CD4-positive, alpha-beta T cell (primary cell): ENCODE measurements at regions not wholly inside any gene's neighbourhood (a gene's known extent, or its start where the extent isn't known, plus 50 kb on each side); places are given as distances from the start of the nearest gene placed in this dataset.

Experiments
- ATAC-seq: fragments of 200-7000 bp; cut with Tn5 transposase; one replicate; pipeline ENCODE4 v1.10.0; 2022; ENCODE audit warnings: mild to moderate bottlenecking; ENCODE audit not compliant: poor library complexity
- CTCF ChIA-PET: fragments of 350-600 bp; sonication (Branson Sonifier 250); formaldehyde crosslinking; loops from one replicate; lab custom pipeline; 2021; ENCODE audit warnings: antibody characterized with exemption, inconsistent platforms; lab: Charles Lee
- POLR2A ChIA-PET: fragments of 350-600 bp; sonication (Branson Sonifier 250); formaldehyde crosslinking; loops from one replicate; lab custom pipeline; 2021; ENCODE audit warnings: antibody characterized with exemption, inconsistent platforms; lab: Charles Lee
- DNase-seq, 14 experiments: peaks; one replicate each; pipeline ENCODE4 v3.0.0-alpha.2; 2013 to 2020; ENCODE audit warnings: mixed read lengths in 2 of 14
- H3K27ac ChIP-seq, 2 donors: one replicate each; pipeline versions ENCODE4 v1.5.1 to v1.7.0; 2013; ENCODE audit warnings: low read length in 2 of 2, low read depth in 1 of 2, mild to moderate bottlenecking in 1 of 2
- H3K27me3 ChIP-seq, 2 experiments: 1 replicate in 1 of 2; 2 replicates in 1 of 2; pipeline versions ENCODE4 v1.6.1 to v1.7.0; 2013; ENCODE audit warnings: low read length in 2 of 2, control low read depth in 1 of 2, mild to moderate bottlenecking in 1 of 2, moderate library complexity in 1 of 2; ENCODE audit not compliant: insufficient read depth in 2 of 2, control insufficient read depth in 1 of 2
- H3K36me3 ChIP-seq: one replicate; pipeline ENCODE4 v1.6.1; 2013; ENCODE audit warnings: low read length, control low read depth; ENCODE audit not compliant: insufficient read depth
- H3K4me1 ChIP-seq: one replicate; pipeline ENCODE4 v1.6.1; 2013; ENCODE audit warnings: low read length, control low read depth; ENCODE audit not compliant: insufficient read depth
- H3K4me3 ChIP-seq: one replicate; pipeline ENCODE4 v1.5.1; 2013; ENCODE audit warnings: mild to moderate bottlenecking, low read length, moderate library complexity
- H3K9me3 ChIP-seq, 2 experiments: 1 replicate in 1 of 2; 2 replicates in 1 of 2; pipeline versions ENCODE4 v1.6.1 to v1.7.0; 2013; ENCODE audit warnings: low read length in 2 of 2, mild to moderate bottlenecking in 2 of 2, control low read depth in 1 of 2, moderate library complexity in 1 of 2; ENCODE audit not compliant: control insufficient read depth in 1 of 2, insufficient read depth in 1 of 2
- H3K27ac Mint-ChIP-seq: one replicate; pipeline ENCODE4 v1.8.0; 2020; ENCODE audit warnings: mixed read lengths
- H3K27me3 Mint-ChIP-seq: one replicate; pipeline ENCODE4 v1.8.0; 2021; ENCODE audit warnings: mixed read lengths
- H3K36me3 Mint-ChIP-seq: one replicate; pipeline ENCODE4 v1.8.0; 2021; ENCODE audit warnings: low read depth, mixed read lengths
- H3K4me1 Mint-ChIP-seq: one replicate; pipeline ENCODE4 v1.8.0; 2021; ENCODE audit warnings: low read depth, mixed read lengths
- H3K4me3 Mint-ChIP-seq: one replicate; pipeline ENCODE4 v1.8.0; 2020; ENCODE audit warnings: mild to moderate bottlenecking, mixed read lengths
- H3K9me3 Mint-ChIP-seq: one replicate; pipeline ENCODE4 v1.8.0; 2020; ENCODE audit warnings: mixed read lengths
- intact Hi-C, 2 experiments: fragments of 100-400 bp; cut with DNase I in 1 of 2; cut with micrococcal nuclease in 1 of 2; formaldehyde crosslinking; loops; one replicate each; pipeline versions ENCODE4 v1.15.1 to v1.9.0; 2023 to 2025; cut with DNase I, micrococcal nuclease
- TF ChIP-seq, protein P1 (sequence below): fragments of 200-600 bp; IDR thresholded peaks from one replicate; pipeline ENCODE4 v1.8.0; 2022; ENCODE audit warnings: antibody characterized with exemption, mild to moderate bottlenecking

DNA sequence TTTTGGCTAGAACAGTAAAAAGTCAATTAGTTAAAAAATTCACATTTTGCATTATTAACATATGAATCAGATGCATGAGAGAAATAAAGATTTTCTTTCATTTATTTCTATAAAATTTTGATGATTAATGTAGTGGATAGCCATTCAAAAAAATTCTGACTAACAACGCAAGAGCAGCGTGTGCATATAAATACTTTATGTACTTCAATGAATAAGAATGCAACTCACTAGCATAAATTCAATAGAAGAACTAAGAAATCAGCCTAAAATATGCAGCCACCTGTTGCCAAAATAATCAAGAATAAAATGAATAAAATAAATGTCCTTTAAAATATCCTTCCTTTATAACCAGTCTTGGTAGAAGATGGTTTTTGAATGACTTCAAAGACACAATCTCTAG is 471.9 kb downstream of the PDGFC start:
- H3K9me3 Mint-ChIP-seq, result peaks cover 2% of the 10 kb centered on the region
- ChIA-PET CTCF (no interaction called here), POLR2A (no interaction called here)
- no peak overlapping the region for H3K4me3 ChIP-seq
- H3K4me1 Mint-ChIP-seq, result no peaks in the 10 kb centered on the region
- no peak overlapping the region for H3K27ac Mint-ChIP-seq
- H3K27me3 ChIP-seq, result no peaks in the 10 kb centered on the region
- H3K4me1 ChIP-seq, result no peaks in the 10 kb centered on the region
- no peak overlapping the region for H3K4me3 Mint-ChIP-seq
- intact Hi-C loops, result no loop called here
- no peaks in the 10 kb centered on the region for H3K36me3 Mint-ChIP-seq
- H3K27ac ChIP-seq, result no peak overlapping the region
- H3K27me3 Mint-ChIP-seq, result no peaks in the 10 kb centered on the region
- H3K9me3 ChIP-seq, result no peaks in the 10 kb centered on the region
- TF ChIP-seq, protein P1, sequence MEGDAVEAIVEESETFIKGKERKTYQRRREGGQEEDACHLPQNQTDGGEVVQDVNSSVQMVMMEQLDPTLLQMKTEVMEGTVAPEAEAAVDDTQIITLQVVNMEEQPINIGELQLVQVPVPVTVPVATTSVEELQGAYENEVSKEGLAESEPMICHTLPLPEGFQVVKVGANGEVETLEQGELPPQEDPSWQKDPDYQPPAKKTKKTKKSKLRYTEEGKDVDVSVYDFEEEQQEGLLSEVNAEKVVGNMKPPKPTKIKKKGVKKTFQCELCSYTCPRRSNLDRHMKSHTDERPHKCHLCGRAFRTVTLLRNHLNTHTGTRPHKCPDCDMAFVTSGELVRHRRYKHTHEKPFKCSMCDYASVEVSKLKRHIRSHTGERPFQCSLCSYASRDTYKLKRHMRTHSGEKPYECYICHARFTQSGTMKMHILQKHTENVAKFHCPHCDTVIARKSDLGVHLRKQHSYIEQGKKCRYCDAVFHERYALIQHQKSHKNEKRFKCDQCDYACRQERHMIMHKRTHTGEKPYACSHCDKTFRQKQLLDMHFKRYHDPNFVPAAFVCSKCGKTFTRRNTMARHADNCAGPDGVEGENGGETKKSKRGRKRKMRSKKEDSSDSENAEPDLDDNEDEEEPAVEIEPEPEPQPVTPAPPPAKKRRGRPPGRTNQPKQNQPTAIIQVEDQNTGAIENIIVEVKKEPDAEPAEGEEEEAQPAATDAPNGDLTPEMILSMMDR, result no peak
- no peaks in the 10 kb centered on the region for H3K36me3 ChIP-seq
- DNase-seq, result no peak
- ATAC-seq, result no peak

DNA sequence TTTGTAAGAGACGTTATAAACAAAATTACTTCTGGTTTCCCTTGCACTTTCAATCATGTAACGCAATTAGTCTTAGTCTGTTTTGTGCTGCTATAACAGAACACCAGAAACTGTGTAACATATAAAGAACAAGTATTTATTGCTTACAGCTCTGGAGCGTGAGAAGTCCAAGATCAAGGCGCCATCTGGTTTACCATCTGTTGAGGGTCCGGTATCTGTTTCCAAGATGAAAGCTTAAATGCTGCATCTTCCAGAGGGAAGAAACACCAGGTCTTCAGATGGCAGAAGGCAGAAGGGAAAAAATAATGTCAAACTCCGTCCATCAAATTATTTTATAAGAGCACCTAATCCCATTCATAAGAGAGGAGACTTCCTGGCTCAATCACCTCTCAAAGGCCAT is 474.1 kb downstream of the PDGFC start:
- Histone ChIP-seq H3K4me1 (no peaks in the 10 kb centered on the region), H3K36me3 (no peaks in the 10 kb centered on the region), H3K27ac (no peak overlapping the region), H3K9me3 (no peaks in the 10 kb centered on the region), H3K27me3 (no peaks in the 10 kb centered on the region), H3K4me3 (no peak overlapping the region)
- Mint-ChIP-seq H3K36me3 (no peaks in the 10 kb centered on the region), H3K9me3 (no peaks in the 10 kb centered on the region), H3K4me3 (no peak overlapping the region), H3K27me3 (no peaks in the 10 kb centered on the region), H3K4me1 (no peaks in the 10 kb centered on the region), H3K27ac (no peak overlapping the region)
- no peak for DNase-seq
- POLR2A ChIA-PET, result no interaction called here
- intact Hi-C loops, result no loop called here
- CTCF ChIA-PET, result no interaction called here
- TF ChIP-seq, protein P1, result no peak
- ATAC-seq, result no peak

DNA sequence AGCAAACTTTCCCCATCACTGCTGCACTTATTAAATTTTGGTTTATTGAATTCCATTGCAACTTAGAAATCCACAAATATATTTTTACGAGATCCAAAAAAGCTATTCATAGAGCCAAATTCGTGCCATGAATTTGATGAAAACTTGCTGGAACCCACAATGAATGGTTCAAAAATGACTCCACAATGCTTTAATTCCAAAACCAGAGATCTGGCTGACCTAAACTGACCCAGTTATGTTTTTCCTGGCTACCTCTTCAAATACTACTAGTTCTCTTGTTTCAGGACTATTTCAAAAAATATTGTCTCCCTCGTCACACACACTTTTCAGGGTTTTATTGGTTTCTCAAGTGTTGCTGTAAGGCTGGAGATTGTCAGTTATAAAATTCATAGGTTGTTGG is 474.8 kb downstream of the PDGFC start:
- POLR2A ChIA-PET, result no interaction called here
- H3K27me3 Mint-ChIP-seq, result no peaks in the 10 kb centered on the region
- Histone ChIP-seq H3K36me3 (no peaks in the 10 kb centered on the region), H3K27ac (no peak overlapping the region), H3K4me3 (no peak overlapping the region), H3K4me1 (no peaks in the 10 kb centered on the region), H3K27me3 (no peaks in the 10 kb centered on the region), H3K9me3 (no peaks in the 10 kb centered on the region)
- H3K27ac Mint-ChIP-seq, result no peak overlapping the region
- intact Hi-C loops, result no loop called here
- no peaks in the 10 kb centered on the region for H3K36me3 Mint-ChIP-seq
- no peaks in the 10 kb centered on the region for H3K9me3 Mint-ChIP-seq
- CTCF ChIA-PET, result no interaction called here
- TF ChIP-seq, protein P1, result no peak
- no peak overlapping the region for H3K4me3 Mint-ChIP-seq
- no peaks in the 10 kb centered on the region for H3K4me1 Mint-ChIP-seq
- no peak for ATAC-seq
- DNase-seq, result no peak
